IMR-90 (cell line): ENCODE measurements at regions not wholly inside any gene's neighbourhood (a gene's known extent, or its start where the extent isn't known, plus 50 kb on each side); places are given as distances from the start of the nearest gene placed in this dataset.

Experiments used
- ATAC-seq: fragments of 200-7000 bp; cut with Tn5 transposase; 2 replicates; pipeline ENCODE4 v1.9.1; 2020; ENCODE audit warnings: low read depth, mild to moderate bottlenecking, moderate library complexity
- BruUV-seq: library from RNA; stranded (reverse); fragments of 400-500 nt; replicated peaks from 2 replicates; lab custom pipeline; 2021; lab: Mats Ljungman, UMichigan
- CTCF ChIA-PET: fragments of 300-600 bp; formaldehyde crosslinking; extraction: SDS; loops from one replicate; lab custom pipeline; 2021; ENCODE audit warnings: antibody characterized with exemption; lab: Yijun Ruan, JAX
- POLR2A ChIA-PET: fragments of 300-600 bp; sonication (Branson Sonifier 250); formaldehyde crosslinking; loops from one replicate; lab custom pipeline; 2022; ENCODE audit warnings: antibody characterized with exemption; ENCODE audit not compliant: unreplicated experiment; lab: Charles Lee
- DNase-seq: peaks from one replicate; pipeline ENCODE4 v3.0.0; 2013
- H2AFZ ChIP-seq: replicated peaks from 2 replicates; pipeline ENCODE3; 2013; ENCODE audit warnings: low read length, mild to moderate bottlenecking; ENCODE audit not compliant: poor library complexity
- H2AK5ac ChIP-seq: 2 replicates; pipeline ENCODE4 v1.6.1; 2013; ENCODE audit warnings: low read depth, low read length, inconsistent platforms
- H2AK9ac ChIP-seq: replicated peaks from 2 replicates; pipeline ENCODE3; 2013; ENCODE audit warnings: mild to moderate bottlenecking, low read depth, low read length, moderate library complexity; ENCODE audit not compliant: poor library complexity
- H2BK120ac ChIP-seq: 2 replicates; pipeline ENCODE4 v1.6.1; 2013; ENCODE audit warnings: low read depth, low read length, inconsistent platforms
- H2BK15ac ChIP-seq: 3 replicates; pipeline ENCODE4 v1.6.1; 2013; ENCODE audit warnings: low read depth, low read length, inconsistent platforms
- H2BK20ac ChIP-seq: 2 replicates; pipeline ENCODE4 v1.6.1; 2013; ENCODE audit warnings: low read depth, mild to moderate bottlenecking, inconsistent platforms, low read length, moderate library complexity
- H2BK5ac ChIP-seq: 2 replicates; pipeline ENCODE4 v1.6.1; 2013; ENCODE audit warnings: mild to moderate bottlenecking, low read depth, low read length, inconsistent platforms; ENCODE audit not compliant: poor library complexity, severe bottlenecking
- H3K14ac ChIP-seq: replicated peaks from 2 replicates; pipeline ENCODE4 v1.6.1; 2013; ENCODE audit warnings: low read depth, low read length, inconsistent platforms
- H3K18ac ChIP-seq: 2 replicates; pipeline ENCODE4 v1.6.1; 2013; ENCODE audit warnings: low read depth, low read length, control low read depth
- H3K23ac ChIP-seq: 2 replicates; pipeline ENCODE4 v1.6.1; 2013; ENCODE audit warnings: low read depth, low read length, inconsistent platforms
- H3K27ac ChIP-seq: 2 replicates; pipeline ENCODE4 v1.5.1; 2013; ENCODE audit warnings: mild to moderate bottlenecking, control low read depth, low read length; ENCODE audit not compliant: insufficient read depth
- H3K27me3 ChIP-seq: 2 replicates; pipeline ENCODE4 v1.6.1; 2013; ENCODE audit warnings: low read length; ENCODE audit not compliant: control insufficient read depth, insufficient read depth
- H3K36me3 ChIP-seq: 2 replicates; pipeline ENCODE4 v1.6.1; 2013; ENCODE audit warnings: low read length, mixed read lengths; ENCODE audit not compliant: control insufficient read depth, insufficient read depth
- H3K4ac ChIP-seq: 2 replicates; pipeline ENCODE4 v1.6.1; 2013; ENCODE audit warnings: low read depth, low read length, inconsistent platforms
- H3K4me1 ChIP-seq: 2 replicates; pipeline ENCODE4 v1.6.1; 2013; ENCODE audit warnings: low read length, mixed read lengths; ENCODE audit not compliant: control insufficient read depth, insufficient read depth
- H3K4me2 ChIP-seq: 2 replicates; pipeline ENCODE4 v1.6.1; 2013; ENCODE audit warnings: low read depth, mild to moderate bottlenecking, control low read depth, low read length, moderate library complexity
- H3K4me3 ChIP-seq: 2 replicates; pipeline ENCODE4 v1.5.1; 2013; ENCODE audit warnings: low read depth, mild to moderate bottlenecking, control low read depth, low read length, moderate library complexity; ENCODE audit not compliant: insufficient read depth
- H3K56ac ChIP-seq: 2 replicates; pipeline ENCODE4 v1.6.1; 2013; ENCODE audit warnings: low read length, inconsistent platforms; ENCODE audit not compliant: insufficient read depth; ENCODE audit errors: extremely low read depth
- H3K79me1 ChIP-seq, 2 experiments: 2 replicates each; pipeline ENCODE4 v1.6.1; 2013; ENCODE audit warnings: low read length in 2 of 2, inconsistent platforms in 1 of 2, low read depth in 1 of 2
- H3K9ac ChIP-seq: 2 replicates; pipeline ENCODE4 v1.6.1; 2013; ENCODE audit warnings: low read depth, low read length, control low read depth
- H3K9me1 ChIP-seq: 2 replicates; pipeline ENCODE4 v1.6.1; 2013; ENCODE audit warnings: low read length, inconsistent platforms; ENCODE audit not compliant: insufficient read depth
- H3K9me3 ChIP-seq: 2 replicates; pipeline ENCODE4 v1.6.1; 2013; ENCODE audit warnings: low read length; ENCODE audit not compliant: control insufficient read depth, insufficient read depth
- H4K20me1 ChIP-seq: 2 replicates; pipeline ENCODE4 v1.6.1; 2013; ENCODE audit warnings: low read length, inconsistent platforms; ENCODE audit not compliant: insufficient read depth
- H4K5ac ChIP-seq: 2 replicates; pipeline ENCODE4 v1.6.1; 2013; ENCODE audit warnings: mild to moderate bottlenecking, low read depth, low read length, control low read depth
- H4K8ac ChIP-seq, 2 experiments: 2 replicates each; pipeline ENCODE4 v1.6.1; 2013; ENCODE audit warnings: low read depth in 2 of 2, low read length in 2 of 2, control low read depth in 1 of 2, inconsistent platforms in 1 of 2
- H4K91ac ChIP-seq: 2 replicates; pipeline ENCODE4 v1.6.1; 2013; ENCODE audit warnings: low read depth, low read length, inconsistent platforms; ENCODE audit not compliant: insufficient read depth
- BHLHE40 ChIP-seq: fragments of 150-350 bp; IDR thresholded peaks from 2 replicates; pipeline ENCODE4 v1.6.1; 2016; ENCODE audit warnings: mild to moderate bottlenecking, low read depth, low read length
- CEBPB ChIP-seq: IDR thresholded peaks from 2 replicates; pipeline ENCODE4 v1.6.1; 2012; ENCODE audit warnings: low read depth, low read length, improper control_type of control experiment
- CHD1 ChIP-seq: IDR thresholded peaks from 2 replicates; pipeline ENCODE4 v1.6.1; 2012; ENCODE audit warnings: low read depth, low read length, improper control_type of control experiment
- FOS ChIP-seq: fragments of 150-350 bp; IDR thresholded peaks from 2 replicates; pipeline ENCODE4 v1.6.1; 2016; ENCODE audit warnings: low read depth, low read length
- MAZ ChIP-seq: IDR thresholded peaks from 2 replicates; pipeline ENCODE4 v1.6.1; 2012; ENCODE audit warnings: low read depth, mild to moderate bottlenecking, low read length, improper control_type of control experiment, moderate library complexity, borderline replicate concordance
- MXI1 ChIP-seq: IDR thresholded peaks from 2 replicates; pipeline ENCODE4 v1.6.1; 2012; ENCODE audit warnings: low read depth, mild to moderate bottlenecking, low read length, moderate library complexity, borderline replicate concordance
- NFE2L2 ChIP-seq: fragments of 150-350 bp; IDR thresholded peaks from 2 replicates; pipeline ENCODE4 v1.6.1; 2016; ENCODE audit warnings: low read depth, mild to moderate bottlenecking, low read length
- RAD21 ChIP-seq: IDR thresholded peaks from 2 replicates; pipeline ENCODE4 v1.6.1; 2012; ENCODE audit warnings: low read length, improper control_type of control experiment
- RCOR1 ChIP-seq: IDR thresholded peaks from 2 replicates; pipeline ENCODE4 v1.6.1; 2012; ENCODE audit warnings: mild to moderate bottlenecking, low read length, improper control_type of control experiment; ENCODE audit not compliant: insufficient replicate concordance
- RFX5 ChIP-seq: IDR thresholded peaks from 2 replicates; pipeline ENCODE4 v1.8.0; 2012; ENCODE audit warnings: low read depth, mild to moderate bottlenecking, low read length, moderate library complexity
- SMC3 ChIP-seq: fragments of 150-350 bp; IDR thresholded peaks from 2 replicates; pipeline ENCODE4 v1.6.1; 2016; ENCODE audit warnings: low read depth, mild to moderate bottlenecking, antibody characterized with exemption, low read length, moderate library complexity
- WGBS, 2 experiments: methylation state at CpG; one replicate each; pipeline versions ENCODE4 v1.1.5 to v1.1.7; 2013; ENCODE audit warnings: missing lambda C conversion rate in 2 of 2; ENCODE audit not compliant: insufficient read length in 1 of 2; ENCODE audit errors: extremely low coverage in 2 of 2; 5-methylcytosine and 5-hydroxymethylcytosine counted together
- dilution Hi-C: fragments of 300-500 bp; cut with HindIII; formaldehyde crosslinking; loops from one replicate; pipeline ENCODE4 v1.14.3; 2018; ENCODE audit warnings: low sequenced_read_pairs; ENCODE audit not compliant: unreplicated experiment
- in situ Hi-C: fragments of 300-500 bp; cut with MboI; formaldehyde crosslinking; loops from 3 replicates; pipeline ENCODE4 v1.14.3; 2019; ENCODE audit warnings: low sequenced_read_pairs, inconsistent platforms, mixed read lengths
- intact Hi-C: fragments of 100-400 bp; cut with micrococcal nuclease; formaldehyde crosslinking; loops from 2 replicates; pipeline ENCODE4 v1.10.0; 2022
- TF ChIP-seq, protein P1 (sequence below): fragments of 150-350 bp; IDR thresholded peaks from 2 replicates; pipeline ENCODE4 v1.6.1; 2017; ENCODE audit warnings: mild to moderate bottlenecking, antibody characterized with exemption, low read length, low read depth
- TF ChIP-seq, protein P2 (sequence below): conservative IDR thresholded peaks from 2 replicates; pipeline ENCODE4 v1.5.1; 2012; ENCODE audit warnings: mild to moderate bottlenecking, low read depth, low read length, improper control_type of control experiment
- TF ChIP-seq, protein P3 (sequence below): fragments of 150-350 bp; IDR thresholded peaks from 2 replicates; pipeline ENCODE4 v1.6.1; 2016; ENCODE audit warnings: low read depth, mild to moderate bottlenecking, low read length, moderate library complexity, borderline replicate concordance

DNA sequence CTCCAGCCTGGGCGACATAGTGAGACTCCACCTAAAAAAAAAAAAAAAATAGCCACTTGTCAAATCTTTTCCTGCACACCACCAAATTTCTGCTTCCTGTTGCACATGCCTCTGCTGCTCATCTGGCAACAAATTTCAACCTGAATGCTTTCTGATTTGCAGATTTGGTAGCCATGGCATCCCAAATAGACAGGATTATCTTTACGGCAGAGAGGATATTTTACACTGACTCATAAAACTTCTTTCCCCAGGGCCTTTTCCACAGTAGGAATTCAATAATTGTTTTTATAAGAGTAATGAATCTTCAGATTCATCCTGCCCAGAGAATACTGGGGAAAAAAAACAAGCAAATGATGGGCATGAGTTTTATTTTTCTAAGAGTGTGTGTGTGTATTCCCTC lies 264.6 kb downstream of the FRK start:
- H2BK120ac ChIP-seq, result no peak overlapping the region
- no peak overlapping the region for H4K8ac ChIP-seq
- POLR2A ChIA-PET, result no interaction called here
- dilution Hi-C loops (no loop called here), in situ Hi-C loops (no loop called here), intact Hi-C loops (no loop called here)
- H3K27me3 ChIP-seq, result no peaks in the 10 kb centered on the region
- H3K79me1 ChIP-seq, result no peaks in the 10 kb centered on the region
- BruUV-seq, result no TSS peak
- TF ChIP-seq MAZ, result no peak
- no peak for TF ChIP-seq CEBPB
- TF ChIP-seq RAD21, result no peak
- no peak for TF ChIP-seq RCOR1
- no peak for TF ChIP-seq MXI1
- no peak for TF ChIP-seq CHD1
- no peak for TF ChIP-seq SMC3
- TF ChIP-seq FOS, result no peak
- TF ChIP-seq, protein P1, sequence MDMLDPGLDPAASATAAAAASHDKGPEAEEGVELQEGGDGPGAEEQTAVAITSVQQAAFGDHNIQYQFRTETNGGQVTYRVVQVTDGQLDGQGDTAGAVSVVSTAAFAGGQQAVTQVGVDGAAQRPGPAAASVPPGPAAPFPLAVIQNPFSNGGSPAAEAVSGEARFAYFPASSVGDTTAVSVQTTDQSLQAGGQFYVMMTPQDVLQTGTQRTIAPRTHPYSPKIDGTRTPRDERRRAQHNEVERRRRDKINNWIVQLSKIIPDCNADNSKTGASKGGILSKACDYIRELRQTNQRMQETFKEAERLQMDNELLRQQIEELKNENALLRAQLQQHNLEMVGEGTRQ, result no peak
- no peak for TF ChIP-seq BHLHE40
- TF ChIP-seq, protein P2, sequence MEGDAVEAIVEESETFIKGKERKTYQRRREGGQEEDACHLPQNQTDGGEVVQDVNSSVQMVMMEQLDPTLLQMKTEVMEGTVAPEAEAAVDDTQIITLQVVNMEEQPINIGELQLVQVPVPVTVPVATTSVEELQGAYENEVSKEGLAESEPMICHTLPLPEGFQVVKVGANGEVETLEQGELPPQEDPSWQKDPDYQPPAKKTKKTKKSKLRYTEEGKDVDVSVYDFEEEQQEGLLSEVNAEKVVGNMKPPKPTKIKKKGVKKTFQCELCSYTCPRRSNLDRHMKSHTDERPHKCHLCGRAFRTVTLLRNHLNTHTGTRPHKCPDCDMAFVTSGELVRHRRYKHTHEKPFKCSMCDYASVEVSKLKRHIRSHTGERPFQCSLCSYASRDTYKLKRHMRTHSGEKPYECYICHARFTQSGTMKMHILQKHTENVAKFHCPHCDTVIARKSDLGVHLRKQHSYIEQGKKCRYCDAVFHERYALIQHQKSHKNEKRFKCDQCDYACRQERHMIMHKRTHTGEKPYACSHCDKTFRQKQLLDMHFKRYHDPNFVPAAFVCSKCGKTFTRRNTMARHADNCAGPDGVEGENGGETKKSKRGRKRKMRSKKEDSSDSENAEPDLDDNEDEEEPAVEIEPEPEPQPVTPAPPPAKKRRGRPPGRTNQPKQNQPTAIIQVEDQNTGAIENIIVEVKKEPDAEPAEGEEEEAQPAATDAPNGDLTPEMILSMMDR, result no peak
- TF ChIP-seq NFE2L2, result no peak
- TF ChIP-seq RFX5, result no peak
- TF ChIP-seq, protein P3, sequence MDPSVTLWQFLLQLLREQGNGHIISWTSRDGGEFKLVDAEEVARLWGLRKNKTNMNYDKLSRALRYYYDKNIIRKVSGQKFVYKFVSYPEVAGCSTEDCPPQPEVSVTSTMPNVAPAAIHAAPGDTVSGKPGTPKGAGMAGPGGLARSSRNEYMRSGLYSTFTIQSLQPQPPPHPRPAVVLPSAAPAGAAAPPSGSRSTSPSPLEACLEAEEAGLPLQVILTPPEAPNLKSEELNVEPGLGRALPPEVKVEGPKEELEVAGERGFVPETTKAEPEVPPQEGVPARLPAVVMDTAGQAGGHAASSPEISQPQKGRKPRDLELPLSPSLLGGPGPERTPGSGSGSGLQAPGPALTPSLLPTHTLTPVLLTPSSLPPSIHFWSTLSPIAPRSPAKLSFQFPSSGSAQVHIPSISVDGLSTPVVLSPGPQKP, result no peak
- H2AK9ac ChIP-seq, result no peak overlapping the region
- H3K9me1 ChIP-seq, result no peaks in the 10 kb centered on the region
- no peak overlapping the region for H4K91ac ChIP-seq
- ATAC-seq (no peak), DNase-seq (no peak)
- H3K4me3 ChIP-seq, result no peak overlapping the region
- H3K27ac ChIP-seq, result no peak overlapping the region
- H3K23ac ChIP-seq, result no peak overlapping the region
- no peak overlapping the region for H2BK15ac ChIP-seq
- H3K9me3 ChIP-seq, result no peaks in the 10 kb centered on the region
- H2AK5ac ChIP-seq, result no peak overlapping the region
- H2AFZ ChIP-seq, result no peak overlapping the region
- CTCF ChIA-PET, result no interaction called here
- no peak overlapping the region for H2BK20ac ChIP-seq
- H3K9ac ChIP-seq, result no peak overlapping the region
- H4K5ac ChIP-seq, result no peak overlapping the region
- H3K4ac ChIP-seq, result no peak overlapping the region
- H3K56ac ChIP-seq, result no peak overlapping the region
- no peaks in the 10 kb centered on the region for H3K36me3 ChIP-seq
- 71% methylated on average over 1 of the region's 2 CpGs; no CpG with 5 or more reads in 1 of the 2 experiments for WGBS, 2 experiments
- no peaks in the 10 kb centered on the region for H3K4me1 ChIP-seq
- no peak overlapping the region for H2BK5ac ChIP-seq
- no peaks in the 10 kb centered on the region for H4K20me1 ChIP-seq
- no peak overlapping the region for H3K18ac ChIP-seq
- H3K4me2 ChIP-seq, result no peak overlapping the region
- H3K14ac ChIP-seq, result no peak overlapping the region
